DOHH2 (cell line): ENCODE measurements at regions not wholly inside any gene's neighbourhood (a gene's known extent, or its start where the extent isn't known, plus 50 kb on each side); places are given as distances from the start of the nearest gene placed in this dataset.

Experiments
- CTCF ChIP-seq: fragments of 200-600 bp; sonication (generic); IDR thresholded peaks from one replicate; pipeline ENCODE4 v1.5.1; 2014; ENCODE audit warnings: antibody characterized with exemption, mild to moderate bottlenecking, low read depth, low read length; ENCODE audit not compliant: poor library complexity, severe bottlenecking
- EZH2phosphoT487 ChIP-seq: fragments of 200-600 bp; sonication (generic); IDR thresholded peaks from 2 replicates; pipeline ENCODE4 v1.6.1; 2017; ENCODE audit warnings: borderline replicate concordance, mild to moderate bottlenecking, antibody characterized with exemption, low read length, moderate library complexity, mixed read lengths

- TF ChIP-seq CTCF (peak; percentile 33), EZH2phosphoT487 (no peak)
These were observed 458.0 kb upstream of the IZUMO3 start for GRCh38 chr9:25003686-25004085.
